ENCODE measurements at regions not wholly inside any gene's neighbourhood (a gene's known extent, or its start where the extent isn't known, plus 50 kb on each side); places are given as distances from the start of the nearest gene placed in this dataset.

DNA sequence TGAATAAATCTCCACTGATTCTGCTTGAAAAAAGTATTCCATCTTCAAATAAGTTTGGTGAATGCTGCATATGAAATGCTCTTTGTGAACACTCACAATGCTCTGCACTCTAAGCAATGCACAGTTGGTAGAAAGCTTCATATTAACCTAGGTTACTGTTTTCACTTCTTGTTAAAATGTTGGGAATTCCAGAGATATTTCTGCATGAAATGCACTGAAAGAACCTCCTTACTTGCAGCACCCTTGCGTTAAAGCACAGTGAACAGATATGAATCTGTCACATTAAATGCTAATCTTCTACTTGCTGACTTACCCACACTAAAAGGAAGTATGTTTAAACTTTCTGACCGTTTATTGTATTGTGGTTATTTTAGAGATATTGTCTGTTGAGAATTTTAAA, 584.1 kb upstream of the NUDT12 start:
- no peak overlapping the region for H3K27ac ChIP-seq
- DNase-seq (ENCODE audit: low spot score): no peak
- no peaks in the 10 kb centered on the region for H3K27me3 ChIP-seq
- H3K4me3 ChIP-seq: no peak overlapping the region
- no peaks in the 10 kb centered on the region for H3K79me2 ChIP-seq
- no peaks in the 10 kb centered on the region for H3K9me3 ChIP-seq (ENCODE audit: low read depth)
- WGBS (ENCODE audit: low lambda C conversion rate, missing lambda C conversion rate): 41% methylated on average over 2 of the region's 2 CpGs
- H2AFZ ChIP-seq: no peak overlapping the region
- no peaks in the 10 kb centered on the region for H3K36me3 ChIP-seq (replicated peaks; ENCODE audit: insufficient read depth, low read depth)
- TF ChIP-seq EZH2phosphoT487 (IDR thresholded peaks at IDR 0.05; ENCODE audit: low read depth, severe bottlenecking, unreplicated experiment) (no peak), EZH2 (IDR thresholded peaks at IDR 0.05; ENCODE audit: borderline replicate concordance) (no peak), CTCF (IDR thresholded peaks at IDR 0.05; ENCODE audit: poor library complexity) (no peak)
- no peaks in the 10 kb centered on the region for H3K9me2 ChIP-seq (replicated peaks; ENCODE audit: insufficient read depth)
- H3K4me2 ChIP-seq: peak overlapping the region; percentile 10
- H4K20me1 ChIP-seq (ENCODE audit: insufficient read depth, poor library complexity, severe bottlenecking): no peaks in the 10 kb centered on the region
- H3K4me1 ChIP-seq (ENCODE audit: insufficient read depth): no peaks in the 10 kb centered on the region

DNA sequence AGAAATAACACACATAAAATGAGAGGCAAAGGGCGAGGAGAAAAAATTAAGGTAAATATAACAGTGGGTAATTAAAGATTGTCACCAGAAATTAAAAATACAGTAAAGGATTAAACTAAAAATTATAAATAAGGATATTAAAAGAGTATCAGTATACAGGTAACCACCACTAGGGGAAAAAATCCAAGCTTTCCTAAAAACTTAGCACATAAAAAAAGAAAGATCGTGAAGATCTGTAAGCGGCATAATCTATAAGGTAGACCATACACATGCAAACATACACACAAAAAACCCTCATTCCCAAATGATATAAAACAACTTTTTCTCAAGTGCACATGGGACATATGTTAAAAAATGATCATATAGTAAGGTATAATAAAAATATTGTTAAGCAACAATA, 577.3 kb upstream of the NUDT12 start:
- Histone ChIP-seq H3K36me3 (replicated peaks; ENCODE audit: insufficient read depth, low read depth) (no peaks in the 10 kb centered on the region), H3K4me1 (ENCODE audit: insufficient read depth) (no peaks in the 10 kb centered on the region), H3K79me2 (no peaks in the 10 kb centered on the region), H3K27ac (no peak overlapping the region), H3K9me3 (ENCODE audit: low read depth) (no peaks in the 10 kb centered on the region), H3K9me2 (replicated peaks; ENCODE audit: insufficient read depth) (no peaks in the 10 kb centered on the region), H2AFZ (no peak overlapping the region), H3K4me2 (no peak overlapping the region), H3K27me3 (no peaks in the 10 kb centered on the region), H3K4me3 (no peak overlapping the region), H4K20me1 (ENCODE audit: insufficient read depth, poor library complexity, severe bottlenecking) (no peaks in the 10 kb centered on the region)
- TF ChIP-seq EZH2phosphoT487 (IDR thresholded peaks at IDR 0.05; ENCODE audit: low read depth, severe bottlenecking, unreplicated experiment): no peak
- no peak for TF ChIP-seq CTCF (IDR thresholded peaks at IDR 0.05; ENCODE audit: poor library complexity)
- no peak for TF ChIP-seq EZH2 (IDR thresholded peaks at IDR 0.05; ENCODE audit: borderline replicate concordance)
- WGBS (ENCODE audit: low lambda C conversion rate, missing lambda C conversion rate): 93% methylated on average over 3 of the region's 3 CpGs
- no peak for DNase-seq (ENCODE audit: low spot score)

DNA sequence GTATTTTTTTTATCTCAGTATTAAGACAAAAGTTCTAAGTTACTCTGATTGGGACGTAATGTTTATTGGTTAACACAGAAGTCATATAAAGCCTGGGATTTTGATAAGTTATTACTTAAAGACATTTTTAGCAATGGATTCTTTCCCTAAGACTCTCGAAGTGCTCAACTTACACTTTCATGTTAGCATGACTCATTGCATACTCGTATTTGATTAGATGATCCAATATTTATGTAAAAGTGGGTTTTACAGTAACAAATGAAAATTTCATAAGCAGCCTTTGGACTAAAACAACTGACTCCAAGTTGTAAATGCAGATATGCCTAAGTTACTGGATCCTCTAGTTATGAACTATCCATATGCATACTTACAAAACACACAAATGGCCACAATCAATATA, 567.7 kb upstream of the NUDT12 start:
- Histone ChIP-seq H3K79me2 (no peaks in the 10 kb centered on the region), H4K20me1 (ENCODE audit: insufficient read depth, poor library complexity, severe bottlenecking) (no peaks in the 10 kb centered on the region), H3K36me3 (replicated peaks; ENCODE audit: insufficient read depth, low read depth) (no peaks in the 10 kb centered on the region), H3K27ac (no peak overlapping the region), H3K27me3 (no peaks in the 10 kb centered on the region), H3K9me3 (ENCODE audit: low read depth) (no peaks in the 10 kb centered on the region), H3K4me2 (no peak overlapping the region), H2AFZ (no peak overlapping the region), H3K4me3 (no peak overlapping the region), H3K4me1 (ENCODE audit: insufficient read depth) (no peaks in the 10 kb centered on the region), H3K9me2 (replicated peaks; ENCODE audit: insufficient read depth) (no peaks in the 10 kb centered on the region)
- 81% methylated on average over 3 of the region's 3 CpGs for WGBS (ENCODE audit: low lambda C conversion rate, missing lambda C conversion rate)
- no peak for DNase-seq (ENCODE audit: low spot score)
- TF ChIP-seq EZH2 (IDR thresholded peaks at IDR 0.05; ENCODE audit: borderline replicate concordance): no peak
- TF ChIP-seq EZH2phosphoT487 (IDR thresholded peaks at IDR 0.05; ENCODE audit: low read depth, severe bottlenecking, unreplicated experiment): no peak
- no peak for TF ChIP-seq CTCF (IDR thresholded peaks at IDR 0.05; ENCODE audit: poor library complexity)

- WGBS (ENCODE audit: low lambda C conversion rate, missing lambda C conversion rate): 93% methylated on average over 5 of the region's 5 CpGs
- H3K9me3 ChIP-seq (ENCODE audit: low read depth): no peaks in the 10 kb centered on the region
- TF ChIP-seq EZH2 (IDR thresholded peaks at IDR 0.05; ENCODE audit: borderline replicate concordance) (no peak), EZH2phosphoT487 (IDR thresholded peaks at IDR 0.05; ENCODE audit: low read depth, severe bottlenecking, unreplicated experiment) (no peak), CTCF (IDR thresholded peaks at IDR 0.05; ENCODE audit: poor library complexity) (no peak)
- no peaks in the 10 kb centered on the region for H3K27me3 ChIP-seq
- H3K36me3 ChIP-seq (replicated peaks; ENCODE audit: insufficient read depth, low read depth): no peaks in the 10 kb centered on the region
- H3K4me2 ChIP-seq: no peak overlapping the region
- H3K27ac ChIP-seq: no peak overlapping the region
- no peaks in the 10 kb centered on the region for H3K4me1 ChIP-seq (ENCODE audit: insufficient read depth)
- DNase-seq (ENCODE audit: low spot score): no peak
- H3K4me3 ChIP-seq: no peak overlapping the region
- H2AFZ ChIP-seq: no peak overlapping the region
- no peaks in the 10 kb centered on the region for H4K20me1 ChIP-seq (ENCODE audit: insufficient read depth, poor library complexity, severe bottlenecking)
- H3K9me2 ChIP-seq (replicated peaks; ENCODE audit: insufficient read depth): no peaks in the 10 kb centered on the region
- H3K79me2 ChIP-seq: no peaks in the 10 kb centered on the region
Measured at GRCh38 chr5:104128348-104128747, 565.8 kb upstream of the NUDT12 start.
